Ecto neural progenitor cell (in vitro differentiated cells): ENCODE measurements at regions not wholly inside any gene's neighbourhood (a gene's known extent, or its start where the extent isn't known, plus 50 kb on each side); places are given as distances from the start of the nearest gene placed in this dataset.
"Not testable (repeated sequence)": the region's sequence is repeated elsewhere in the genome, so short reads cannot be mapped to it uniquely, and the experiment has no call there.

ENCODE experiments used
- DNase-seq: peaks from one replicate; pipeline ENCODE4 v3.0.0-alpha.2; 2018; ENCODE audit warnings: low spot score

DNA sequence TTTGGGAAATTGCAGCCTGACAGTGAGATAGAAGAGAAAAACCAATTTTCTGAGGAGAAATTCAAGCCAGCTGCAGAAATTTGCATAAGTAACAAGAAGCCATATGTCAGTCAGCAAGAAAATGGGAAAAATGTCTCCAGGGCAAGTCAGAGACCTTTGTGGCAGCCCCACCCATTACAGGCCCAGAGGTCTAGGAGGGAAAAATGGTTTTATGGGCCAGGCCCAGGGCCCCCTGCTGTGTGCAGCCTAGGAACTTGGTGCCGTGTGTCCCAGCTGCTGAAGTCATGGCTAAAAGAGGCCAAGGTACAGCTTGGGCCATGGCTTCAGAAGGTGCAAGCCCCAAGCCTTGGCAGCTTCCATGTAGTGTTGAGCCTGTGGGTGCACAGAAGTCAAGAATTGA lies 296.1 kb downstream of the TTC6 start:
- not testable (repeated sequence) for DNase-seq

DNA sequence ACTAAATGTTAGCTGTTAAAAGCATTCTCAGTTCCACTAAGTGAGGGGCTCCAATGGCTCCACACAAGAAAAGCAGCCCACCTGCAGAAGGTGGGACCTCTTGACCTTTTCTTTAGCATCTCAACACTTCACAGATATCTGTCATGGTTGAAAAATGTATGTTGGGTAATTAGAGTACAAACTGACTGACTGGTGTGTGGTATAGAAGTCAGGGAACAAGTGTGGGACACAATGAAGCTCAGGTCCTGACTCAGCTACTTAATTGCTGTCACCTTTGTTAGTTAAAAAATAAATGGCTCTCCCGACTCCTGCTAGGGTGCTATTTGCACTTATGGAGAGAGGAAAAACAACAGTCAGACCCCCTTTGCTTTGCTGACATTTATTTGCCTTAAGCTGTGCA lies 299.0 kb downstream of the TTC6 start:
- DNase-seq = no peak

DNA sequence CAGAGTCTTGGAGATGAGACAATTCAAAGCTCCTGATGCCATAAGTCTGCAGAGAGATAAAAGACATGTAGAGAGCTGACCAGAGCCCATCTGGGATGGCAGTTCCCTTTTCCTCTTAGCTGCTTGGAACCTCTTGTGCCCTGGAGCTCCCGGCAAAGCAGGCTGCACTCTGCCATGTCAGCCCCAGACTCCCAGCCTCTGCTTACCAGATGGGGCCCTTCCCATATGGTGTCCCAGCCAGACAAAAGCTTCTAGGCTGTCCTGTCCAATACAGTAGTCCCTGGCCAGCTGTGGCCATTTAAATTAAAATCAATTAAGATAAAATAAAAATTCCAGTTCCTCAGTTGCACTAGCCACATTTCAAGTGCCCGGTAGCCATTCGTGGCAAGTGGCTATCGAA lies 303.9 kb downstream of the TTC6 start:
- DNase-seq = no peak

DNA sequence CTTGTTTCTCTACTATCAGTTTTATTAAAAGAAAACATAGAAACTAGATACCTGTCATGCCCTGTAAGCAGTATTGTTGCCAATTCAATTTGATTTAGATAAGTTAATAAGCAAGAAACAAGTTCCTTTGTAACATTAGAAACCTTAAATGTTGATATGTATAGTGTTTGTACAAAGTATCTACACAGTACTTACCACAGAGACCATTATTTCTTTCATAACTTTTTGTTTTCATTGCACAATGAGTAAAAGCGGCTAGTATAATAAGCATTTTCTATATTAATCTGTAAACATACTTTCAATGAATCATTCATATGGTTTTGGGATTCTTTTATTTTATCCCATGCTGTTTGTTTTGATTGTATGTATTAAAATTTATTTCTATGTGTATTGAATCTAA lies 305.1 kb downstream of the TTC6 start:
- no peak for DNase-seq

DNA sequence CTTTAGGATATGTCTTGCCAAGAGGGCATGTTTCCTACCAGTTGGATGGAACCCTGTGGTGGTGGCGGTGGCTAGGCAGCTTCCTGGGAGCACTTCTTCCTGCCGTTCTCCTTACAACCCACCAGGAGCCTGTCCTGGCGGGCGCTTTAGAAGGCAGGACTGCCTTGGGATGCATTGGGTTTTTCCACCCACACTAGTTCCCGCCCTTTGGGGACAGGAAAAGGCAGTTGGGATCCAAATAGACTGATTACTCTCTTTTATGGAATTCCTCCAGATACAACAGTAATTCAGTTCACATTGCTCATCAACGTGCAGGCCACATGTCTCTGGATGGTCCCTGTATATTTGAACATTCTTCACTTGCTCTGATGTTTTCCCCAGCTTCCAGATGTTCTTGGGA lies 305.7 kb upstream of the SSTR1 start:
- DNase-seq = no peak

DNA sequence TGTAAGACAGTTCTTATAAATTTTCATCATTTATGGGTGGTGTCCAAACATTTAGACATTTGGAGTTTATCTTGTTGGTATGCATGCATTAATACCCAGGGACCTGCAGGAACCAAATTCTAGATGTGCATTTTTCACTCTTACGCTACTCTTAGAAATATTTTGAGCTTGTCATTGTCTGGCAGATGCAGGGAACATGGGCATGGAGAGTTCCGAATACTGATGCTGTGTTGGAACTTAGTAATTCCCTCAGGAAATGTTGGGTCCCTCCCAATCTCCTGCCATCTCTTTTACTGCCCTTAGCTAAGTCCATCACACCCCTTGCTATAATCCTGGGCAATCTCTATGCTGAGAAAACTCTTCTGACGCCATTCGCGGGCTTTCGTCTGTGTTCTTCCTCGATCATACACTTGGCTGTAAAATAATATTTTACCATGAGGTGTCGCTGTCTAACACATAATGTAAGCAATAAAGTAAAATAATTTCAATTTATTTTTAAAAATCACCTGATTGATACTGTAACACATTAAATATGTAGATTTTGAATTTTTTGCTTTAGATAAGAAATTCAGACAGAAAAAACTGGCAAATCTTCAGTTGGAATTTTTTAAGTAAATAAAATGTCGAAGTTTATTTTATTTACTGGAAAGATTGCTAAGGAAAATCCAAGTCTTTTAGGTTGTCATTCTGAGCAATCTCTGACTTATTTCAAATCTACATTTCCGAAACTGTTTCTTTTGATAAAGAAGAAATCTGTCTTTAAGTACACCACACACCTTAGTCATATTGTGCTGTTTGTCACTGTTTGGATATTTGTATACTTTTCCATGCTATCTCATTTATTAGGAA lies 304.1 kb upstream of the SSTR1 start:
- DNase-seq = no peak

DNA sequence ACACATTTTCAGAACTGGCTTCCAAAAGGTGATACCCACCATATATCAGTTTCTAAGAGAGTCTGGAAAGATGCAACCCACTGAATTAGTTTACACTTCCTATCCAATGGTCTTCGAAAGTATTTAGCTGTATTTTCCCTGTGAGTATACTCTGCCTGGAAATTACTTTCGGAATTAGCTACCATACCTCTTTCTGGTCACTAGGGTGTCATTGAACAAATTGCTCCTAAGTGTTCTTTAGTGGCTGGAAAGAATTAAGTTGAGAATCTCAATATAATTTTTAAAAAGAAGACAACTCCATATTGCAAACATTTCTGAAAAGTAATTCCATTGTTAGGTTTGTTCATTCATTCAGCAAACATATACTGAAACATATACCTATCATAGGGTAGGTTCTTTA lies 283.1 kb upstream of the SSTR1 start:
- DNase-seq = no peak

DNA sequence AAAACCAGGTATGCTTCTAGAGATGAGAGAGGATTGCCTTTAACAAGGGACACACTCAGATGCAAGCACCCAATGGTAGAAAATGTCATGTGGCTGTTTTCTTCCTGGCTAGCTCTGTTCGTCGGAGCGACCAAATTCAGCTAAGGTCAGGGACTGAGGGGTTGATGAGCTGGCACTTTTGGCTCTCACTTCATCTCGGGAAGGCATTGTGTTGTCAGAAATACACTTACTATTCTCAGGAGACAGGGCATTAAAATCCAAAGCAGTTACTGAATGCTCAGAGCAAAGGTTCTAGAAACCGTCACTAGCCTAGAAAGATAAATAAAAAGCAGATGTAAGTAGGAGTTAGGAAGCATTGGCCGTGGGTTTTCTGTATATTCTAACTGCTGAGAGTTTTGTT lies 275.7 kb upstream of the SSTR1 start:
- DNase-seq = no peak

DNA sequence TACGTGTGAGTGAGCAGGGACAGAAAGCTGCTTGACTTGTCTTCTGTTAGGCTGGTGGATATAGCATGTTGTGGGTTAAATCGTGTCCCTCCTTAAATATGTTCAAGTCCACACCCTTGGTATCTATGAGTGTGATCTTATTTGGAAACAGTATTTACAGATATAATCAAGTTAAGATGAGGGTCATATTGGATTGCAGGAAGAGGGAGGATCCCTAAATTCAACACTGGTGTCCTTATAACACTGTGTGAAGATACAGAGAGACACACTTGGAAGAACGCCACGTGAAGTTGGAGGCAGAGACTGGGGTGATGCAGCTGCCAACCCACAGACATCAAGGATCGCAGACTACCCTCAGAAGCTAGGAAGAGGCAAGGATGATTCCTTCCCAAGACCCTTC lies 275.2 kb upstream of the SSTR1 start:
- DNase-seq = no peak

DNA sequence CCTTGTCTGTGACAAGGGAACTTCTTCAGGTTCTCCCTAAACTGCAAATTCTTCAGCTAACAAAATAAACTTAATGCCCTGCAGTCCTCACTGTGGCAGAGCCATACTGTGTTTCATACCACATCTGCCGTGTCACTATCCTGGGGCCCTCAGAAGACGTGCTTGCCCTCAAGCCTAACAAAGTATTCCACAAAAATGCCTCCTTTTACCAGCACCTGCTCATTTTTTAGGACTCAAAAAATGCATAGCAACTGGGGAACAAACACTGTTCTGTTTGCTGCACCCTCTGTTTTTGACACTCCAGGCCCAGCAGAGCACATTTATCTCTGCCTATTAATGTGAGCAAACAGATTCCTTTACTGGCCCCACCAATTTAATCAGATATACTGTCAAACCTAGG lies 270.7 kb upstream of the SSTR1 start:
- DNase-seq = no peak

DNA sequence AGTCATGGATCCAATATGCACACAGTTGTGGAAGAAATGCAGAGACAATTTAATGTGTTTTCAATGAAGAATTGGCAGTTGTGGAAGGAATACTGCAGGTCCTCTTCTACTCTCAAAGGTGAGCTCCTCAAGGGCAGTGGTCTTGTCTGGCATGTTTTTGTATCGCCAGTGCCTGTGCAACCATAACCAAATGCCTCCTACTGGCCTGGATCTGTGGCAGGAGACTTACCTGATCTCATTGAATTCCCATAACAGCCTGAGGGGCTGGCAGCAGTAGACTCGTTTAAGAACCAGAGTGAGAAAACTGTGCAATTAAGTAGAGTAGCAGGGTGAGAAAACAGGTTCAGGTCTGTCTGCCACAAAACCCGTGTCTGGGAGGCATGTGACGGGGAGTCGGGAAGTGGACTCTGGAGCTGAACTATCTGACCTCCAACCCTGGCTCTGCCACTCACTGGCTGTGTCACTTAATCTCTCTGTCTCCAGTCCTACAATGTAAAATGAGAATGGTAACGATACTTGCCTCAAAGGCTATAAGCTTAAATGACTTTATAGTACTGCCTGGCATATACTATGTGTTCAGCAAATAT lies 268.2 kb upstream of the SSTR1 start:
- DNase-seq = no peak

DNA sequence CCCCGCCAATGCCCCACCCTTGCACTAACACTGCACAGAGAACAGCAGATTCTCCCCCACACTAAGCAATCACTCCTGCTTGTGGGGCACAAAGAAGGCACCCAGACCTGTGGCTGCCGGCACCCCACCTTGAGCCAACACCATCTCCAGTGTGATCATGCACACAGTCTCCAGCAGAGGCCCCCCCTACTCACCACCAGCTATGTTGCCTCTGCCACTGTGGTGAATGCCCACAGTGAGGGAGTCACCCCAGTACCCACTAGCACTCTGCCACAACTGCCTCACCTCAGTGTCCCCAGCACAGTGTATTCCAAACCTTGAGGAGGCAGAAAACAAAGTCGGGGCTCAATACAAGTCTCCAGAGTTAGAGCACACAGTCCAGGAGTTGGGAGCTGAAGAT lies 261.7 kb upstream of the SSTR1 start:
- DNase-seq = no peak

DNA sequence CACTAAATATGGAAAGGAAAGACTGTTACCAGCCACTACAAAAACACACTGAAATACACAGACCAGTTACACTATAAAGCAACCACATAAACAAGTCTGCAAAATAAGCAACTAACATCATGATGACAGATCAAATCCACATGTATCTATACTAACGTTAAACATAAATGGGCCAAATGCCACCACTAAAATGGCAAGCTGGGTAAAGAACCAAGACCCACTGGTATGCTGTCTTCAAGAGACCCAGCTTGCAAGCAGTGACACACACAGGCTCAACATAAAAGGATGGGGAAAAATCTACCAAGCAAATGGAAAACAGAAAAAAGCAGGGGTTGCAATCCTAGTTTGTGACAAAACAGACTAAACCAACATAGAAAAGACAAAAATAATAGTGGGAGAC lies 260.9 kb upstream of the SSTR1 start:
- no peak for DNase-seq

DNA sequence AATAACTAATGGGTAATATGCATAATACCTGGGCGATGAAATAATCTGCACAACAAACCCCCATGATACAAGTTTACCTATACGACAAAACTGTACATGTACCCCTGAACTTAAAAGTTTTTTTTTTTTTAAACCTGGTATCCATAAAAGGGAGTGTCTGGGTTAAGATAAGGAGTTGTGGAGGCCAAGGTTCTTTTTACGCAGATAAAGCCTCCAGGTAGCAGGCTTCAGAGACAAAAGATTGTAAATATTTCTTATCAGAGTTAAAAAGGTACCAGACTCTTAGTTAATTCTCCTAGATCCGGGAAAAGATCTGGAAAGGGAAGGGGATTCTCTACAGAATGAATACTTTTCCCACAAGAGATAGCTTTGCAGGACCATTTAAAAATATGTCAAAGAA lies 259.4 kb upstream of the SSTR1 start:
- no peak for DNase-seq

DNA sequence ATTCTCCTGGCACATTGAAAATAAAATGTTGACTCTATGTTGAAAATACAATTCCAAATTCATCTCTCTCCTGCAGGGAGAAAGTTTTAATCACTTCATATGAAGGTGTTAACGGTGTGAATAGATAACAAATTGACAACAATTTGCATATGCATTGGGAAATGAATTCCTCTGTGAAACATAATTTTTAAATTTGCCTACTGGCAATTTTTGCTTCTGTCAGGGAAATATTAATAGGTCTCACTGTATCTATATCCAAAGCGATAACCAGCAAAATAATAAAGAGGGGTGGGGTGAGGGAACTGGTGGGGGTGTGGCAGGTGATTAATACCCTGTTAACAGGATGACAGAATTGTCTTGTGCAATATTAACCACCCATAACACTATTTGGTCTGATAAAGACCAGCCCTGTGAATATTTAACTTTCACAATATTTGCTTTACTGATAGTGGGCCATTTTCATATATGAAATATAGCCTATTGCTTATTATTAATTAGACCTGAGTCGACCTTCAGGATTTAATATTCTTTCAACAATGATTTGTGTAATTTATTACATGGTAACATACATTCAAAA lies 239.0 kb upstream of the SSTR1 start:
- DNase-seq = no peak

DNA sequence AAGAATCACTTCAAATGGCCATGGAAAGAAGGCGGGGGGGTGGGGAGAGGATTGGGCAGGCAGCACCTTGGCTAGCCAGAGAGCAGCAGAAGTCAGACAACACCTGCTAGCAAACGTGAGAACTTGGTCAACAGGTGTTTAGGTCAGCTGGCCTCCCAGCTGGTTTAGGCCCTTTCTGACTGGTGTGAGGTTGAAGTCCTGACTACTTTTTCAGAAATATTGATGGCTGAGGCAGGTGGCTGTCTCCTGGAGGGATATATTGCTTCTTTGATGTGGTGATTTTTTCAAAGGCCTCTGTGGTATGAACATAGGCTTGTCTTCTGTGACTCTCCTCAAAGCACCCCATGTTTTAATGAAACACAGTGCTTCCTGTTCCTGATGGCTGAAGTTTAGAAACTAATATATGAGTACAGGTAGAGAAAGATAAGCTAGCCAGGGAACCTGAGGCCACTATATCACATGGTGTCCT lies 238.2 kb upstream of the SSTR1 start:
- no peak for DNase-seq

DNA sequence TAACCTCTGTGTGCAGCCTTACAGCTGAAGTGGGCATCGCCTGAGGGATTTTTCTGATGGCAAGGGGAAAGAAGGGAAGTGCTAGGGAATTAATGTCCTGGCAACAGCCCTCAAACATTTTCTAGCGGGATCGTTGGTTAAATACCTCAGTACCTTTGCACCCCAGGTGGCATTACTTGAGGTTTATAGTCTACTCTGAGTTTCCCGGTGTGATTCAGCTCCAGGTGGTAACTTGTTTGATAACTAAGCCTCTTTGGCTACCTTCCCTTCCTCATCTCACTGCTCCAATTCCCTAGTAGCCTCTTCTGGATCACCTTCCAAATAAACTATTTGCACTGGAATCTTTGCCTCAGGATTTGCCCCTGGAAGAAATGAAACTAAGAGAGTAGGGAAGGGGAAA lies 237.0 kb upstream of the SSTR1 start:
- no peak for DNase-seq

DNA sequence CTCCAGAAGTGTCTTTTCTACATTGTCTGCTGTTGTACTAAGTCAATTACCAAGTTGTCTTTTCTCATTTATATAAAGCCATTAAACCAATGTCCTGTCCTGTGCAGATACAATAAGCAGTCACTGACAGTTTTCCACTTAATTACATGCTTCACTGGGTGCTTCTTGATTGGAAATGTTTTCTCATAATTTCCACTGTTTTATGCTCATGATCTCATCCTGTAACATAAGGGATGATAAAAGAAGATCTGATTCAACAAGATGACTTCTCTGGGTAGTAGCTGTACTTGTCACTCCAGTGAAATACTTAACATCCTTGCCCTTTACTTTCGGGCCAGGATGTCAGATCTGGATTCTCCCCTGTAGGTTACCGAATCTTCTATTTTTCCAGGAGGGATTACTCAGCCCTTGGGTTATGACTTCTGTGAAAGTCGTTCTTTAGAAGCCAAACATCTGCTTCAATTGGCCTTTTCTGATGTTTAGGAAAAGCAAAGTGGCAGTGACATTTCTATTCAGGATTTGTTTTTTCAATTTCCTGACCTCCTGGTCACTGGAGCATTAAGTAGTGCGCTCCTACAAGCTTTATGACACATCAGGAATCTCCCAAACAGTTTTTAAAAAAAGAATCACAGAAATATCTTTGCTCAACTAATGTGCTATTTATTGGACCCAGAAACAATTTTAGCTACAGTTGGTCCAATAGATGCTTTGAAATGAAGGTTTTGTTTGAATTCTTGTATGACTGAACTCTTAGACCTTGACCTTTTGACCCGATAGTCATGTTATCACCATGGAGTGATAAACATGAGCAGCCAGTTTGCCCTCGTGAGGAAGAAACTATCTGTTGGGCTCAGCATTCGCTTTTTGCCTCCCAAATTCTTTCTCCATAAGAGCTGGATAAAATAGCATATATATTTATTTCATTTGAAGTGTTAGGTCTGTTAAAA lies 234.5 kb upstream of the SSTR1 start:
- no peak for DNase-seq

DNA sequence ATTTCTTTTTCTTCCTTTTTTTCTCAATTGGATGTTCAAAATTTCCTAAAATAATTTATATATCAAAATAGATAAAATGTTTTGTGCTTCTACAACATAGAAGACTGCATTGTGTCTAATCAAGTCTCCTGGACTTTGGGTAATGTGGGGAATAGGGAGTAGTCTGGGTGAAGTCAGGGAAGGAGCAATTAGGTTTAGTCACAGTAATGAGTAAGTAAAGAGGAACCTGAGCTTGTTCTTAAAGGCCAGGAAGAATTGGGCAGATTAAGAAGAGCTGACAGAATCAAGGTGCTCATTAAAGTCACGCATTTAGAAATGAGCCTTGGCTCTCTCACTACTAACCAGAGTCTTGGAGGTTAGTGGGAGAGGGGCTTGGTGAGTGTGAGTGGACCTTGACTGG lies 233.3 kb upstream of the SSTR1 start:
- DNase-seq = no peak

DNA sequence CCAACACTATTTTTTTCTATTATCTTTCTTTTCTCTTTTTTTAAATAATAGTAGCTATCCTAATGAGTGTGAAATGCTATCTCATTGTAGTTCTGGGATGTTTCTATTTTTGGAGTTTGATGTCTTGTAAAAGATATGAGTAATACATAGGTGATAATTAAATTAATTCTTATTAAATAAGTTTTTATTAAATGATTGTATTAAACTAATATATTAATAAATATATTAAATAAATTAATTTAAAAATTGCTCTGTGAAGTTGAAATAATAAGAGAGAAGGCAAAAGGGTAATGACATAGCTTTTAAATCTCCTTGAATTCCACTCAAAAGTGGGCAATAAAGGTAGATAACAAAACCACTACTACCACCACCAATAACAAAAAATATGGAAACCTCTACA lies 230.2 kb upstream of the SSTR1 start:
- DNase-seq = no peak

DNA sequence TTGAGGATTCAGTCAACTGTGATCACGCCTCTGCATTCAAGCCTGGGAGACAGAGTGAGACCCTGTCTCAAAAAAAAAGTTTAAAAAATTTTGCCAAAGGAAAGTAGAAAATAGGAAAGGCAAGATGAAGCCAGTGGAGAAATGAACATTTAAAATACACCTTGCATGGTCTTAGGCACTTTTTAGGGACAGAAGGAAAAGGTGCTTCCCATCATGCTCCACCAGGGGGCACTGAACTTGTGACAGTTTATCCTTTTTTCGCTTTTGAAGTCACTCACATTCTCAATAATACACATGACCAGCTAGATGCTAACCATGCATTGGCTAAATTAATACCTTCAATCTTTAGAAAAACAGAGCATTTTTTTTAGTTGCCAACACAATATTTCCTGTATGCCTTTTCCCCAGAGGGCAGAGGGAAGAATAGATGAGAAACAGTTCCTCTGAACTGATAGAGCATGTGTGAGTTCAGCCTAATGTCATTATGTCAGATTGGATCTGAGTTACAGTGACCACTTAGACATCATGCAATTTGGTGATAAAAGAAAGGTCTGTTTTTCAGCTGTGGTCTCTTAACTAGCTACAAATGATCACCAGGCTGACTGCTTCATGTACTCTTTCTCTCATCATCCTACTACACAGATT lies 221.8 kb upstream of the SSTR1 start:
- DNase-seq = no peak

DNA sequence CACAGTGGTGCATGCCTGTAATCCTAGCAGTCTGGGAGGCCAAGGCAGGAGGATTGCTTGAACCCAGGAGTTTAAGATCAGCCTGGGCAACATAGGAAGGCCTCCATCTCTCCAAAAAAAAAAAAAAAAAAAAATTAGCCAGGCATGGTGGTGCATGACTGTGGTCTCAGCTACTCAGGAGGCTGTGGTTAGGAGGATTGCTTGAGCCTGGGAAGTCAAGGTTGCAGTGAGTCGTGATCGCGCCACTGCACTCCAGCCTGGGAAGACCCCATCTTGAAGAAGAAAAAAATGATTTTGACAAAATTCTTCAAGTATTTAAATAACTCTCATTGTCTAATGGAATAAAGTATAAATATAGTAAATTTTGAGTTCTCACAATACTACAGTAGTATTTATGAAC lies 219.2 kb upstream of the SSTR1 start:
- DNase-seq = no peak
